GM10266 (cell line): ENCODE measurements at regions not wholly inside any gene's neighbourhood (a gene's known extent, or its start where the extent isn't known, plus 50 kb on each side); places are given as distances from the start of the nearest gene placed in this dataset.
"Not testable (repeated sequence)": the region's sequence is repeated elsewhere in the genome, so short reads cannot be mapped to it uniquely, and the experiment has no call there.

Experiments
- DNase-seq: peaks from one replicate; pipeline ENCODE4 v3.0.0; 2012; ENCODE audit errors: extremely low spot score
- TF ChIP-seq, protein P1 (sequence below): IDR thresholded peaks from 2 replicates; pipeline ENCODE4 v1.5.1; 2012; ENCODE audit warnings: mild to moderate bottlenecking, low read depth; ENCODE audit not compliant: control insufficient read depth, insufficient read depth; ENCODE audit errors: missing control alignments

DNA sequence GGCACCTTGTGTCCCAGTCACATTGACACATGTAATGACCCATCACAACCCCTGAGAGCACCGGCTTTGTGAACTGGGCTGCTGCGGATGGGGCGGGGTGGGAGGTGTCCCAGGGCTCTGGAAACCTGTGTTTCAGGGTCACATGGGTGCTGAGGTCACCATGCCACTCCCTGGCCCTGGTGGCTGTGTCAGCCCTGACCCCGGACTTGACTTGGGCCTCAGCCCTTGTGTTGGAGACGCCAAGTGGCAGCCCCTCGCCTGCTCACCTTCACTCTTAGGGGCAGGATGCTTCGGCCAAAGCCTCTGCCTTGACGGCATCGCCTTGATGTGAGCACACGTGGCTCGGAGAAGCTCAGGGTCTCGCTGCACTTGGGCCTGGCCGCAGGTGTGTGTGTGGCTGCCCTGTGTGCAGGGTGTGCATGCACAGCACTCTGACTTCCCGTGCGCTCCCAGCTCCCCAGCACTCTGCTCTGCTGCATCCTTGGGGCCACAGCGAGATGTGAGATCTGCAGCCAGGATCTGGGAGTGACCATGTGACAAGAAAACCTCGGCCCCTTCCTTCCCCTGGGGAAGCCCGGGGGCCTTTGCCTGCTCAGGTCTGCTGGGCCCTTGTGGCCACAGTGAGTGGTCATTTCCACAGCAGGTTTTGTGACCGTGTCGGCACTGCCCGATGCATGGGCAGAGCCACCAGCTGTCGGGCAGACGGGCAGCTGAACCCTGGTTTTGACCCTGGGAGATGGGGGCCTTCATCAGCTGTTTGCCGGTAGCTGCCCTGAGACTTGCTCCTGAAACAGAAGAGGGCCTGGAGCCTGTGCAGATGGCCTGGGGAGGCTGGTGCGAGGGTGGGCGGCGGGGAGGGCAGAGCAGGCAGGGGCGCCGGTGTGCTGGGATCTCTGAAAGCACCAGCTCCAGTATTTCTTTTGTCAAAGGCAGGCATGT is 167.4 kb downstream of the KIF26A start:
- TF ChIP-seq, protein P1, sequence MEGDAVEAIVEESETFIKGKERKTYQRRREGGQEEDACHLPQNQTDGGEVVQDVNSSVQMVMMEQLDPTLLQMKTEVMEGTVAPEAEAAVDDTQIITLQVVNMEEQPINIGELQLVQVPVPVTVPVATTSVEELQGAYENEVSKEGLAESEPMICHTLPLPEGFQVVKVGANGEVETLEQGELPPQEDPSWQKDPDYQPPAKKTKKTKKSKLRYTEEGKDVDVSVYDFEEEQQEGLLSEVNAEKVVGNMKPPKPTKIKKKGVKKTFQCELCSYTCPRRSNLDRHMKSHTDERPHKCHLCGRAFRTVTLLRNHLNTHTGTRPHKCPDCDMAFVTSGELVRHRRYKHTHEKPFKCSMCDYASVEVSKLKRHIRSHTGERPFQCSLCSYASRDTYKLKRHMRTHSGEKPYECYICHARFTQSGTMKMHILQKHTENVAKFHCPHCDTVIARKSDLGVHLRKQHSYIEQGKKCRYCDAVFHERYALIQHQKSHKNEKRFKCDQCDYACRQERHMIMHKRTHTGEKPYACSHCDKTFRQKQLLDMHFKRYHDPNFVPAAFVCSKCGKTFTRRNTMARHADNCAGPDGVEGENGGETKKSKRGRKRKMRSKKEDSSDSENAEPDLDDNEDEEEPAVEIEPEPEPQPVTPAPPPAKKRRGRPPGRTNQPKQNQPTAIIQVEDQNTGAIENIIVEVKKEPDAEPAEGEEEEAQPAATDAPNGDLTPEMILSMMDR: no peak
- DNase-seq: no peak

DNA sequence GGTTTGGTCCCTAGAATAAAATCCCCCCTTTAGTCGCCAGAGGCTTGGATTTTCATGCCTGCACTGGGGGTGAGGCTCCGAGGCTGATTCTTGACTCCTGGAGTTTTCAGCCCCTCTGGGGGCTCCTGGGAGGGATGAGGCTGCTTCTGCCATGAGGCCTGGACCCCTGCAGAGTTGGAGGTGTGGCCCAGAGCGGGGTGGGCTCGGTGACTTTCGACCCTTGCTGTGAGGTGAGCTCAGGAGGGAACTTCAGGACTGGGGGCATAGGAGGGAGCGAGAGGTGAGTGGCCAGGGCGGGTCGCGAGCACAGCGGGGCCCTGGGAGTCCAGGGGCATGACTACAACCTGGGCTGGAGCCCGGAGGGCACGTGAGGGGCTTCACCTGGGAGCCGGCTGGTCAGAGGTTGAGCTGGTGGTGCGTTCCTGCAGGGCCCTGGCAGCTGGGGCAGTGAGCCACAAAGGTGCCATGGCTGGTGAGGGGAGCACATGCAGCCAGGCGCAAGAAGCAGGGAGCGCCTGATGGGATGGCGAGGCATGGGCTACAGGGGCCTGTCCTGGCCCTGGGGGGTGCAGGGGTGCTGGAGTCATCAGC is 168.2 kb downstream of the KIF26A start:
- TF ChIP-seq, protein P1: no peak
- DNase-seq: no peak

DNA sequence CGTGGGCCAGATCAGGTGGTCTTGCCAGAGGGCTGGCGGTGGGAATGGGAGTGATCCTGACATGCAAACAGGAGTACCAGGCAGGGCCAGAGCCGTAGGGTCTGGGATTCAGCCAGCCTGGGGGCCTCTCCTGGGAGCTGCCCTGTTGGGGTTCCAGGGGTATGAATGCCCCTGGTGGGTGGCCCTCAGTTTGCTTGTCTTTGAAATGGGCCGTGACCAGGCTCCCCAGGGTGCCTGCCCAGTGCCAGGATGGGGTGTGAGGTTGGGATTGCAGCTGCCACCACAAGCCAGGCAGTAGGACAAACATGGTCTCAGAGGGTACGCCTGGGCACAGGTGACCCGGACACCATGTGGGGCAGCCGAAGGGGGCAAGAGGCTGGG is 168.8 kb downstream of the KIF26A start:
- TF ChIP-seq, protein P1: no peak
- DNase-seq: no peak

DNA sequence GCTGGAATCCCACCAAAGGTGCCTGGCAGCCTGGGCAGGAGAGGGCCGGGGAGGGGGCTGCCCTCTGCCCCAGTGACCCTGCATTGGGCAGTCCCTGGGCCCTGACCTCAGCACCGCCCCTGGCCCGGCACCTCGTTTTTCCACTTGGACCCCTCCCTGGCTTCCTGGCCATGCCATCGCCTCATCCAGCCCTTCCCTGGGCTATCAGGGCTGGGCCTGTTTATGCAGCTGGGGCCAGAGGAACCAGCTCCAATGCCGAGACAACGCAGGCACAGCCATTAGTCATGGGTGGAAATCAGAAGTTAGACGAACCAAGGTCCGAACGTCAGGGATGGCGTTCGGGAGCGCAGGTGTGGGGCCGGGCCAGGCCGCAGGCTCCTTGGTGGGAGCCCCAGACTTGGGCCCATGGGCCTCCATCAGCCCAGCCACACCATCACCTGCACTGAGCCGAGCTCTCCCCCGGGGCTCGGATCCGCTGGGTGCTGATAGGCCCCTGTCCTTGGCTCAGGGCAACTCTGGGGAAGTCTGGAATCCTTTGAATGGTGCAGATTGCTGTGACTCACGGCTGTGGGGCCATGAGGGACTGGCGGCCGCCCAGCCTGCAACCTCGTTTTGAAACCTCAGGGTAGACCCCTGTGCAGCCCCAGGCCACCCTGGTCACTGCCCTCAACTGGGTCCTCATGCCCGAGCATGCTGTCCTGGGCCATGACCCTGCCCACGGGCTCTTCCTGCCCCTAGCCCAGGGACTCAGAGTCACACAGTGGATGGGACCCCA is 169.4 kb downstream of the KIF26A start:
- no peak for DNase-seq
- TF ChIP-seq, protein P1: no peak

DNA sequence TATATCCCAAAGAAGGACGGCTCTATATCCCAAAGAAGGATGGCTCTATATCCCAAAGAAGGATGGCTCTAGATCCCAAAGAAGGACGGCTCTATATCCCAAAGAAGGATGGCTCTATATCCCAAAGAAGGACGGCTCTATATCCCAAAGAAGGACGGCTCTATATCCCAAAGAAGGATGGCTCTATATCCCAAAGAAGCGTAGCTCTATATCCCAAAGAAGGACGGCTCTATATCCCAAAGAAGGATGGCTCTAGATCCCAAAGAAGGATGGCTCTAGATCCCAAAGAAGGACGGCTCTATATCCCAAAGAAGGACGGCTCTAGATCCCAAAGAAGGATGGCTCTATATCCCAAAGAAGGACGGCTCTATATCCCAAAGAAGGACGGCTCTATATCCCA is 170.1 kb downstream of the KIF26A start:
- not testable (repeated sequence) for DNase-seq

DNA sequence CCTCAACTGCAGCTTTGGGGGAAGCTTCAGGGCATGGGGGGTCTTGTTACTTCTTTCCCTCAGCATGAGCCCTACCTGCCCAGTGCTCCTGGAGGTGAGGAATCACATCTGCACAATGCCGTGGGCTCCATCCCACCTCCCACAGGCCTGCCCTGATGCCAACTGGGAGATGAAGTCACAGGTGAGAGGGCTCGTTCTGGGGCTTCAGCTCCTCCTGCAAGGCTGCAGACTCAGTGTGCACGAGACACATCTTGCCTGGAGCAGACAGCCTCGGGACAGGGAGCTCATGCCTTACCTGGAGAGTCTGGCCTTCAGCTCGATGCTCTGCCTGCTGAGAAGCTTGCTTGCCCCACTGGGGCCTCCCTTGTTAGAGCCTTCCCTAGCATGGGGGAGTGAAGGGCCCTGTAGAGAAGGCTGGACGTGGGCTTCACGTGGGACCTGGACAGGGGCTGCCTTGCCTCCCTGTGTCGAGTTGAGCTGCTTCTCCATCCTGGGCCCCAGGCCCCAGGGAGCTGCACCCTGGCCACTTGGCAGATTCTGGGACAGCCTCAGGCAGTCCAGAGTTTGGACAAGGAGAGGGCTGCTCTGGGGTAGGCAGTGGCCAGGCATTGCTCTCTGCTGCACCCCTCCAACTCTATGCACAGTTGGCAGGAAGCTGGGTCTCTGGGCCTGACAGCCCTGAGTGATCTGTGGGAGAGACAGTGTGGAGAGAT is 171.4 kb downstream of the KIF26A start:
- TF ChIP-seq, protein P1: no peak
- DNase-seq: no peak

DNA sequence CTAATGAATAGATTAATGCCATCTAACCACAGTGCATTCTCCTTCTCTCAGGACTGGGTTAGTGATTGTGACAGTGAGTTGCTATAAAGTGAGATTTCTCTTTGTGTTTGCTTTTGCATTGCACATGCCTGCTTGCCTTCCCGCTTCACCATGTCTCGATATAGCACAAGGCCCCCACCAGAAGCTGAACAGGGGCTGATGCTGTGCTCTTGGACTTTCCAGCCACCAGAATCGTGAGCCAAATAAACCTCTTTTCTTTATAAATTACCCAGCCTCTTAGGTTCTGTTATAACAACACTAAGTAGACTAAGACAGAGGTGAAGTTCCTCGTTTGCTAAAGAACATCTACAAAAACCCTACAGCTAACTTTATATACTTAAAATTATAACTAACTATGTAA is 173.0 kb downstream of the KIF26A start:
- DNase-seq: no peak
- TF ChIP-seq, protein P1: no peak
